DMS 273 treated with DMSO at 0.1 percent for 48 hours (cell line): ENCODE measurements at regions not wholly inside any gene's neighbourhood (a gene's known extent, or its start where the extent isn't known, plus 50 kb on each side); places are given as distances from the start of the nearest gene placed in this dataset.
"Not testable (repeated sequence)": the region's sequence is repeated elsewhere in the genome, so short reads cannot be mapped to it uniquely, and the experiment has no call there.

ENCODE experiments used
- DNase-seq: peaks from one replicate; lab custom pipeline; 2025; lab: John Stamatoyannopoulos, UW

DNA sequence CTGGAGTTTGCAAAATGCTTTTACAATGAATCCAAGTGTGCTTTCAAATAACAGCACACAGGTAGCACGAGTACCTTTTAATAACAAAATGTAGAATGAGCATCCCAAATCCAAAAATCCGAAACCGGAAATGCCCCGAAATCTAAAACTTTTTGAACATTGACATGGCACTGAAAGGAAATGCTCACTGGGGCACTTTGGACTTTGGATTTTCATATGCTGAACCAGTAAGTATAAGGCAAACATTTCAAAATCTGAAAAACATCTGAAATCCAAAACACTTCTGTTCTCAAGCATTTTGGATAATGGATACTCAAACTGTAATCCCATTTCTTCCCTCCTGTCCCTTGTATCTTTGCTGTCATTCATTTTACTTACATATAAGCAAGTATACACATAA is 50.1 kb downstream of the GCNT4 start:
- no peak for DNase-seq

- DNase-seq, result no peak
Measured at GRCh38 chr5:74995926-74996325, 56.4 kb downstream of the GCNT4 start.

DNA sequence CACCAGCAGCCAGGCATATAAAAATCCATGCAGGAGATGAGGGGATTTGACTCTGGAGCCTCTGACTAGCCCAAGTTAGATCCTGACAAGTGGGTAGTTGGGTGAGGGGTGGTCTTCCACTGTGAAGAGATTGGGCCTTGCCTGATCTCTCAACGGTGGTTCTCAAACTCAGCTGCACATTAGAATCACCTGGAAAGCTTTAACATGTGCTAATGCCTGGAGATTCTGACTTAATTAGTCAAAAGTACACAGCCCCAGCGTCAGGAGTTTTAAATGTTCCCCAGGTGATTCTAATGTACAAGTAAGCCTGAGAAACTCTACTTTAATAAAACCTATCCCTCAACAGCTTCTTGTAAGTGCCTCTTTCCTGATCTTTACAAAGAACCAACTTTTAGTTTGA is 57.5 kb downstream of the GCNT4 start:
- DNase-seq, result no peak

- no peak for DNase-seq
Measured at GRCh38 chr5:74993743-74994142, 58.6 kb downstream of the GCNT4 start.

DNA sequence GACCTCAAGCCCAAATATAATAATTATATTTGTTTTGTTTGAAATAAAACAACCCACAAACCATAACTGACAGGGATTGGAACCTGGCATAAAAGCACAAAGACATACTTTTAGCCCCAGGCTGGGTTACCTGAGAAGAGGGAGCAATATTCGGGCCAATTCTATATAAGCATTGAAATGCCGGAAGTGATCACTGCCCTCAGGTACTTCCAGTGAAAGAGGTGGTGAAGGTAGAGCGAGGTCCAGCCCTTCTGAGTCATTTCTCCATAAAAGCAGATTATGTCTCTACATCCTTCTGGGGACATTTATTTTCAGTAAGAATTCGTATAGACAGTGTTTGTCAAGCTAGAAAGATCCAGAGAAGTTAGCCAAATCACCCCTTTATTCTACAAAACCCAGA is 59.6 kb downstream of the GCNT4 start:
- DNase-seq, result no peak

- DNase-seq, result no peak
Measured at GRCh38 chr5:74991522-74991921, 60.8 kb downstream of the GCNT4 start.

DNA sequence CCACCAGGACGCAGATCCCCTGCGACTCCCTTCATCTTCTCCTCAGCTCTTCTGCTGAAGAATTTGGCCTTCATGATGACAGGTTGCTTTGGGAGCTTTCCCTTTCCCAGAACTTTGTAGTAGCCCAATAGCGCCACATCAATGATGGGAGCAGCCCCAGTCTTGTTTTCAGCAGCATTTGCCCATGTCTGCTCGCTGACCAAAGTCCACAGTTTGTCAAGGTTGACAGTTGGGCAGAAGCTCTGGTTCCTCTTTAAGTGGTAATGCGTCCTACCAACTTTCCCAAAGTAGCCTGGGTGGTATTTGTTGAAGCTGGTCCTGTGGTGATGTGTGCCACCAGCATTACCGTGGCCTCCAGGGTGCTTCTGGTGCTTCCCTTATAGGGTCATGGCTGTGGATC is 62.2 kb downstream of the GCNT4 start:
- DNase-seq, result no peak

GRCh38 chr5:74988273-74988983 is 63.9 kb downstream of the GCNT4 start:
- no peak for DNase-seq

DNA sequence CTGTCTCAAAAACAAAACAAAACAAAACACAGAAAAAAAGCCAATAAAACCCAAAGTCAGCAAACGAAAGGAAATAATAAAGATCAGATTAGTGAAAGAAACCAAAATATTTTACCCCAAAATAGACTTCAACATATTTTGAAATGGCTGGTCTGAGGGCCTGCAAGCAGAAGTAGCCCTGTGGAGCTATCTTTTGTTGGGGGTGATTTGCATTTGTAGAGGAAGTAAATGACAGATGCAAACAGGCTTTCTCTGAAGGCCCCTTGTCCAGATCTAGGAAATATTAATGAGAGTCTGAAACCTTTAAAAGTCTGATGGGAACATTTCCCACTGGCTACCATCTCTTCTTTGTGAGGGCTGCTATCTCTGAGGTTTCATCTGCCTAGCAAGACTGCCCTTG is 74.0 kb downstream of the GCNT4 start:
- DNase-seq, result no peak

DNA sequence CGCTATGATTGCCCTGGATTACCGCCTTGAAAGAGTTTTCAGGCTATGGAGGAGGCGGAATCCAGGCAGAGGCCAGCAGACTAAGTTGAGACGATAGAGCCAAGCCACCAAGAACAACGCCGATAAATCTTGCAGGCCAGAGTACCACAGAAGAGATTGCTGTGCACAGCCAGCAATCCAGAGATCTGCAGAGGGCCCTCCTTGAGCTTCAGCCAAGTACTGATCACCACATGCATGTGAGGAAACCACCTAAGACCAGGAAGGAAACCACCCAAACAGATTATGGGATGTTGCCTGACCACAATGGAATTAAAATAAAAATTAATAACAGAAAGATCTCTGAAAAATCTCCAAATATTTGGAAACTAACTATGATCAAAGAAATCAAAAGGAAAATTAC is 74.9 kb downstream of the GCNT4 start:
- no peak for DNase-seq

DNA sequence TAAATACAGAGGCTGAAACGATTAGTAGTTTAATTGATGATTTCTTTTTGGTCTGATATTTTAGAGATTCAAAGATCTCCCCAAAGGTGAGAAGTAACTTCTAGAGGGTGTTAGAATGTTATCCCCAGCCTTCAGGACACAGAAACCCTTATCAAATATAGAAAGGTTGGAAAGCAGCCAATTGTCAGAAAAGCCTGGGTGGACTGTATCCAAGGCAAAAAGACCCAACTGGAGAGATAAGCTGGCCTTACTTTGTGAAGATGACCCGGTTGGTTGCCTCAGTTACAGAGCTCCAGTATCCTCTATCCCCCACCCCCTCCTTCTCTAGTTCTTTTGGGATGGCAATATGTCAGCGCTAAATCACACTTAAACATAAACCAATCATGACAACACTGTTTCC is 75.7 kb downstream of the GCNT4 start:
- DNase-seq, result no peak

DNA sequence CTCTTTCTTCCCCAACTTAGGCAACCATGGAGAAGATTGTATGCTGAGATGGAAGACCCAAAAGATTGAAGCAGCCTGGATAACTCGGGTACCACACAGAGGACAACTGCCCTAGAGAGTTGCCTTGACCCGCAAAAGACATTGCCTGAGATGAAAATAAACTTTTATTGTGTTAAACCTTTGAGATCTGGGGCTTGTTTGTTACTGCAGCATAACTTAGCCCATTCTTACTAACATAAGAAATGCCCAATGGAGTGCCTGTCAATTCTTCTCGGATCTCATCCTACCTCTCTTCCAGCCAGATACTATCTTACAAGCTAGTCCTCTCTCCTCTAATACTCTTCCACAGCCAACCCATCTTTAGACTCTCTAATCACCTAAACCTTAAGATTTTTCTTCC is 76.8 kb downstream of the GCNT4 start:
- DNase-seq, result no peak

GRCh38 chr5:74974451-74975091 is 77.8 kb downstream of the GCNT4 start:
- no peak for DNase-seq

DNA sequence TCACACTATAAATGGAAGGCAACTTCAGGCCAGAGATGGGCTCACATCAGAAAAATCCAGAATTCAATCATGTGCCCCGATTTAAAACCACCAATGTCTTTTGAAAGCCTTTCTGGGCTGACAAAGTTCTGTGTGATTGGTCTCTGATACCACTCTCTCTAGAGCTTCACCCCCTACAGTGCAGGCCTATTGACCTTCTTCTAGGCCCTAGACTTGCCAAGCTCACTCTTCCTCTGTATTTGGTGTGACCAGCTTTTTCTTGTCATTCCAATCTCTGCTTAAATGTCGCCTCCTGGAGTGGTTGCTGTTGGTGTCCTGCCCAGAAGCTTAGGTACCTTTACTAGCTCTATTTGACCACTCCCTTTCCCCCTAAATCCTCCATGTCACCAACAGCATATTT is 78.7 kb downstream of the GCNT4 start:
- DNase-seq, result no peak

DNA sequence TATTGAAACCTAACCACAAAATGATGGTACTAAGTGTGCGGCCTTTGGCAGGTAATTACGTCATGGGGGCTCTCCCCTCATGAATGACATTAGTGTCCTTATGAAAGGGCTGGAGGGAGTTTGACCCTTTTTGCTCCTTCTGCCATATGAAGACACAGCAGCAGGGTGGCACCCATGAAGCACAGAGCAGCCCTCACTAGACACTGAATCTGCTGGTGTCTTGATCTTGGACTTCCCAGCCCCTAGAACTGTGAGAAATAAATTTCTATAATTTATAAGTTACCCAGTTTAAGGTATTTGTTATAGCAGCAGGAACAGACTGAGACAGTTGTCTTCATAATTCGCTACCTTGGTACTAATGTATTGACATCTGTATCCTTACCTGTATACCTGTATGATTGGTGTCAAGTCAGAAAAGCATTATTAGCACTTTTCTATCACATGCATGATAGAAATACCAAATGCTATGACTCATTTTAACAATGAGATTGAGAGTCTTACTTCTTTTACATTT is 80.4 kb downstream of the GCNT4 start:
- DNase-seq, result no peak

- DNase-seq, result not testable (repeated sequence)
Measured at GRCh38 chr5:74970891-74971290, 81.5 kb downstream of the GCNT4 start.

DNA sequence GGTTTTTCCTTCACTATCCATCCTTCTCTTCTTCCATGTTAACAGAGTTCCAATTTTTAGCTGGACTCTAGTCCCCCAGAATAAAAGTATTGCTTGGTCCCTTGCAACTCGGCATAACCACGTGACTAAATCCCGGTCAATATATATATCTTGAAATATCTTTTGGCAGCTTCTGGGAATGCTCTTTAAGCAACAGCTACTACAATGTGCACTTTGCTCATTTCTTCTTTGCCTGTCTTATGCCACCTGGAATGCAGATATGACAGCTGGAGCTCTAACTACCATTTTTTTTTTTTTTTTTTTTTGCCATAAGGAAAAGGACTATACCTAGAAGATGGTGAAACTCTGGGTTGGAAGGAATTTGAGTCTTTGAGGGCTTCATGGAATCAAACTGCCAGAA is 82.6 kb downstream of the GCNT4 start:
- no peak for DNase-seq

DNA sequence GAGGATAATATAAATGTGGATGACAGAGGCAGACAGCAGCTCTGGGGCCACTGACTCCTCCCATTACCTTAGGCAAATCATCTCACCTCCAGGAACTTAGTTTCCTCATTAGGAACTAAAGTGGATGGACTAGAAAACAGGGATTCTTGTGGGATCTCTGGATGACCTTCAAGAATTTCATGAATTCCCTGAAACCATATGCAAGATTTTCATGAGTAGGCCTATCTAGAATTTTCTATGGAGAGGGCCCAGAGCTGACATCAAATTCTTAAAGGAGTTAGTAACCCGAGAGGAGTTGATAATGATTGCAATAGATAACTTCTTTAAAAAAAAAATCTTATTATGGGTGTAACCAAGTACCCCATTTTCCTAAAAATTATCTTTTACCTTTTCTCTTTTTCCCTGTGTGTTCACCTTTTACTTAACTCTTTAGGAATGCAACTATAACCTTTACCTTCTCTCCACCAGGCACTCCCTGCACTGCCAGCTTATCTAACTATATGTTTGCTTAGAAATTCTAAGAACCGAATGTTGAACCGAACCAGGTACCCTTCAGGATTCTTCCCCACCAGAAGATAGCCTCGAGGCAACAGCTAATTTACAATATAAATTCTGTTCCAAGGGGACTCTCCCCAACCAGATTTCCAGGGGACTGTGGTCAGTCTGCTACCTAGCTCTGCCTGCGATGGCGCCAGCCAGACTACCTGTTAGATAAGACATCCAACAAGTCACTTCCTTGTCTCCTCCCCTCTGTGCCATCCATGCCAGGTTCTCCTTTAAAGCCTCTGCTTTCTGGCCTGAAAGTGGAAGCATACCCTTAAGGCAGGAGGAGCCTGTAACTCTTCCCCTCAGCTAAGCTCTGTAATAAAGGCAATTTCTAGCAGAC is 86.0 kb downstream of the GCNT4 start:
- no peak for DNase-seq

- DNase-seq, result no peak
Measured at GRCh38 chr5:74963407-74963806, 89.0 kb downstream of the GCNT4 start.

GRCh38 chr5:74957906-74958305 is 91.7 kb upstream of the FAM169A start:
- no peak for DNase-seq

- no peak for DNase-seq
Measured at GRCh38 chr5:74957029-74957784, 91.0 kb upstream of the FAM169A start.

GRCh38 chr5:74956278-74956677 is 90.1 kb upstream of the FAM169A start:
- no peak for DNase-seq
